Small intestine (tissue), 7 donors: ENCODE measurements at regions not wholly inside any gene's neighbourhood (a gene's known extent, or its start where the extent isn't known, plus 50 kb on each side); places are given as distances from the start of the nearest gene placed in this dataset.

Experiments used
- DNase-seq, 2 donors: peaks; one replicate each; pipeline versions ENCODE4 v3.0.0 to v3.0.0-alpha.2; 2013
- FAIRE-seq: peaks from 2 replicates; lab custom pipeline; 2012; peaks lifted over from hg19 to GRCh38; lab: Jason Lieb, UNC
- H3K27ac ChIP-seq, 3 donors: one replicate each; pipeline ENCODE4 v1.5.1; 2013; ENCODE audit warnings: low read length in 2 of 3, mild to moderate bottlenecking in 2 of 3, control low read depth in 1 of 3, inconsistent platforms in 1 of 3, low read depth in 1 of 3, moderate library complexity in 1 of 3
- H3K27me3 ChIP-seq, 3 donors: one replicate each; pipeline ENCODE4 v1.6.1; 2013; ENCODE audit warnings: low read length in 3 of 3, inconsistent platforms in 1 of 3; ENCODE audit not compliant: control insufficient read depth in 3 of 3, insufficient read depth in 3 of 3
- H3K36me3 ChIP-seq, 3 donors: one replicate each; pipeline ENCODE4 v1.6.1; 2013; ENCODE audit warnings: low read length in 3 of 3, inconsistent platforms in 1 of 3, low read depth in 1 of 3, mild to moderate bottlenecking in 1 of 3, moderate library complexity in 1 of 3; ENCODE audit not compliant: control insufficient read depth in 3 of 3, insufficient read depth in 2 of 3
- H3K4me1 ChIP-seq, 3 donors: one replicate each; pipeline ENCODE4 v1.6.1; 2013; ENCODE audit warnings: low read length in 2 of 3, inconsistent platforms in 1 of 3, low read depth in 1 of 3, mild to moderate bottlenecking in 1 of 3, moderate library complexity in 1 of 3; ENCODE audit not compliant: control insufficient read depth in 3 of 3, insufficient read depth in 2 of 3
- H3K4me3 ChIP-seq, 3 donors: one replicate each; pipeline ENCODE4 v1.5.1; 2013; ENCODE audit warnings: low read length in 3 of 3, control low read depth in 1 of 3, inconsistent platforms in 1 of 3, low read depth in 1 of 3, mild to moderate bottlenecking in 1 of 3, moderate library complexity in 1 of 3
- H3K9me3 ChIP-seq, 2 donors: one replicate each; pipeline ENCODE4 v1.6.1; 2013; ENCODE audit warnings: low read depth in 1 of 2, low read length in 1 of 2; ENCODE audit not compliant: control insufficient read depth in 2 of 2, insufficient read depth in 1 of 2
- WGBS, 3 donors: extraction: QIAGEN DNeasy Blood & Tissue Kit; methylation state at CpG; one replicate each; pipeline ENCODE4 v1.1.7; 2013; 5-methylcytosine and 5-hydroxymethylcytosine counted together
- donor health status: healthy with polysubstance abuse.
- donor health status: control.
- donor health status: control.
- donor health status: Bipolar disorder and iron deficiency.
- donor health status: healthy.

DNA sequence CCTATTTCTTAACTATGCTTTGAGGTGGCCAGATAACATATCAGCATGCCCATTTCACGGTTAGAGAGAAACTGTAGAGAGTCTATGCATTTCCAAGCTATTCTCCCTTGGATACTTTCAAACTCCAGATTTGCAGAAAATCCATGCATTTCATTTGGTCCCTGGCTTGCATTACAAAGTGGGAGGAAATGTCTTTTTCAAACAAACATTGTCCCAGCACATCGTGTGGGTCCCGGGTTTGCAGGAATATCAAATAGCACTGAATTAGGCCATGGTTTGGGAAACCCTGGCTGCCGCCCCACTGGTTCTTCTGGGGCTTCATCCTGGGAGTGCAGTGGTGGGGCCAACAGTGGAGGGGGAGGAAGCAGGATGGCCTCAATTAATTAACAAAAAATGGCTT, 171.9 kb downstream of the IRX5 start:
- Histone ChIP-seq H3K4me1 (no peaks in the 10 kb centered on the region), H3K36me3 (no peaks in the 10 kb centered on the region), H3K4me3 (no peak overlapping the region), H3K27ac (no peak overlapping the region), H3K27me3 (peaks cover 0 to 2% (median 0%) of the 10 kb centered on the region in 3 donors), H3K9me3 (peaks cover 0 to 3% of the 10 kb centered on the region in 2 donors)
- 62 to 91% (median 82%) methylated on average over 4 of the region's 4 CpGs for WGBS, 3 donors
- no peak for FAIRE-seq
- no peak for DNase-seq

GRCh38 chr16:55107851-55108250, 177.2 kb downstream of the IRX5 start:
- H3K4me1 ChIP-seq: peaks cover 0 to 2% (median 0%) of the 10 kb centered on the region in 3 donors
- FAIRE-seq: no peak
- peaks cover 0 to 2% (median 0%) of the 10 kb centered on the region in 3 donors for H3K27me3 ChIP-seq
- WGBS, 3 donors: 33 to 68% (median 51%) methylated on average over 3 of the region's 3 CpGs
- no peak overlapping the region for H3K4me3 ChIP-seq
- peak; percentile 23 to 49 for DNase-seq
- no peaks in the 10 kb centered on the region for H3K36me3 ChIP-seq
- no peaks in the 10 kb centered on the region for H3K9me3 ChIP-seq
- no peak overlapping the region for H3K27ac ChIP-seq

DNA sequence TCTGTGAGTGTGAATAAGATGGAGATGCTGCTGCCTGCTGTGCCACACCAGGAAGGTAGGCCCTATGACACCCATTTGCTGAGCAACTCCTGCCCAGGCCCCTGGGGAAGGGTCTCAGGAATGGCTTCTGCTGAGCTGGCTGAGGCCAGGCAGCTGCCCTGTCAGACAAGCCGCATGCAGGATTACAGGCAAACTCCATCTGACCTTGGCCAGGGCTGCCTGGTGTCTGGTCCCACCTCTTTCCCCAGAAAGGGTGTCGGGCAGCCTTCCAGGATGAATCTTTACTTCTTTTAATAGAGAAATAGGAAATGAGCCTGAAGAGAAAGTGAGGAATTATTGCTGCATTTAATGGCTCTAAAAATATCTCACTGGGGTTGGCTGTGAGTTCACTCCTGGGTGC, 182.5 kb downstream of the IRX5 start:
- DNase-seq: no peak
- 69 to 85% (median 85%) methylated on average over 2 of the region's 2 CpGs for WGBS, 3 donors
- no peak for FAIRE-seq
- H3K4me1 ChIP-seq: no peaks in the 10 kb centered on the region
- H3K27ac ChIP-seq: no peak overlapping the region
- no peaks in the 10 kb centered on the region for H3K36me3 ChIP-seq
- H3K27me3 ChIP-seq: no peaks in the 10 kb centered on the region
- H3K4me3 ChIP-seq: no peak overlapping the region
- H3K9me3 ChIP-seq: no peaks in the 10 kb centered on the region

DNA sequence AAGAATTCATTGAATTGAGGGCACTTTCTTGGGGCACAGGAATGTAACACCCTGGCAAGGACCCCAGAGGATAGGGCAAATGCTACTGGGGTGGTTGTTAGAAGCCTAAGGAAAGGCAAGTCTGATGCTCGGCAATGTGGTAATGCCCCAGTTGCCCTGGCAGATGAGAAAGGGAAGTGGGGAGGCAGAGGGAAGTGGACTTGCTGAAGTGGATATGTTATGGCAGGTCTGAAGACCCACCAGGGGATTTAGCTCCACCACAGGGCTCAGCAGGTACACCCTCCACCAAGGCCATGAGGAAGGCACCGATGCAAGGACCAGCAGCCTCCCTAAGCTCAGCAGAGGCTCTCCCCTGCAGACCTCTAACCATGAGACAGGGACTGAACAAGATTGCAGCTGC, 184.8 kb downstream of the IRX5 start:
- H3K36me3 ChIP-seq: no peaks in the 10 kb centered on the region
- FAIRE-seq (no peak), DNase-seq (no peak)
- no peaks in the 10 kb centered on the region for H3K4me1 ChIP-seq
- H3K27me3 ChIP-seq: no peaks in the 10 kb centered on the region
- 84 to 95% (median 94%) methylated on average over 2 of the region's 2 CpGs for WGBS, 3 donors
- no peaks in the 10 kb centered on the region for H3K9me3 ChIP-seq
- no peak overlapping the region for H3K27ac ChIP-seq
- H3K4me3 ChIP-seq: no peak overlapping the region

DNA sequence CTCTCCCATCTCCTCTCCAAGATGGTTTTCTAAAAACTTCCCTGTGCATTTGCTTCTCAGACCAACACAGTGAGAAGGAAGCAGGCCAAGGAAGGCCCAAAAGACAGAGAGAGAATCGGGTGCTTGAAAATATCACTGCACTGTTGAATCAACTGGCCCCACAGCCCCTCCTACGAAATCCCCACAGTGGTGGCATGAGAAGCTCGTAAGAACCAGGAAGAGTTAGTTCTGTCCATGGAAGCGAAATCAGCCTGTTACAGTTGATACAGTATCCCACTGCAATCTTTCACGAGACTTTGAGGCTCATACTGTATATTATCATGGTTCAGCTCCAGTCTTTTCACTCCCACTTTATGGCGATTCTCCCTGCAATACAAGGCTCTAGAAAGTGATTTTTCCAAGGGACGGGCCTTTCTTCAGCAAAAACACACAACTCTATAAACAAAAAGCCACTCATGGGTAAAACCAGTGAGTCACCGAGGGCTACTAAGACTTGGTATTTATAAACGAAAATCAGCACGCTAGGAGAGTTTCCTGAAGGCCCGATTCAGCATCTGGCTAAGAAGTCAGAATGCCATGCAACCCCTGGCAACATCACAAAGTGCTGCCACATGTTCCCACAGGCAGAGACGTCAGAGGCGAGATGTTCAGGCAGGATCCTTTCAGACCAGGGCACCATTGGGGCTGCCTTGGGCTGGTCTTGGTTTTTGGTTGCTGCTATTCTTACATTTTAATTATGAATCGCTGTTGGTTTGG, 185.7 kb downstream of the IRX5 start:
- no peak for DNase-seq
- H3K4me1 ChIP-seq: no peaks in the 10 kb centered on the region
- H3K27me3 ChIP-seq: no peaks in the 10 kb centered on the region
- no peaks in the 10 kb centered on the region for H3K36me3 ChIP-seq
- no peak overlapping the region for H3K27ac ChIP-seq
- no peaks in the 10 kb centered on the region for H3K9me3 ChIP-seq
- 74 to 85% (median 84%) methylated on average over 14 of the region's 14 CpGs for WGBS, 3 donors
- no peak for FAIRE-seq
- H3K4me3 ChIP-seq: no peak overlapping the region

- Histone ChIP-seq H3K27ac (no peak overlapping the region), H3K9me3 (peaks cover 0 to 5% of the 10 kb centered on the region in 2 donors), H3K36me3 (no peaks in the 10 kb centered on the region), H3K4me1 (no peaks in the 10 kb centered on the region), H3K27me3 (no peaks in the 10 kb centered on the region), H3K4me3 (no peak overlapping the region)
- no peak for FAIRE-seq
- WGBS, 3 donors: 84 to 95% (median 87%) methylated on average over 10 of the region's 10 CpGs
- no peak for DNase-seq
Observed at GRCh38 chr16:55118701-55119260, 188.1 kb downstream of the IRX5 start.

DNA sequence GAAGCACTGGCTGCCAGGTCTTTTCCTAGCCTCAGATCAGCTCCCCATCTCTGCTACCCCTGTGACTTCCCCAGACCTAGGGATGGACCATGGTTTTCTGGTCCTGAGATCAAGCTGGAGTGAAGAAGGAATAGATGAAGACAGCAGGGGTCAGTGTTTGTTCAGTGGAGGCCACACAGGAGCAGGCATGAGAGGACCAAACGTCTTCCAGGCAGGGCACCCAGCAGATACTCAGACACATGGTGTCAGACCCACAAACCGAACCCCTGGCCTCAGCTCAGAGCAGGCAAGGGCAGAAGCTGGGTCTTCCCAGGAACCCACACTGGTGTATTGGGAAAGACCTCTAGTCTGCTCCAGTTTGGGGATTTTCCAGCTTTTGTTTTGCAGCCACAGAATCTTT, 189.7 kb downstream of the IRX5 start:
- 35 to 61% (median 40%) methylated on average over 2 of the region's 2 CpGs for WGBS, 3 donors
- no peak overlapping the region for H3K27ac ChIP-seq
- FAIRE-seq: no peak
- peaks cover 0 to 2% (median 0%) of the 10 kb centered on the region in 3 donors for H3K27me3 ChIP-seq
- no peaks in the 10 kb centered on the region for H3K4me1 ChIP-seq
- no peaks in the 10 kb centered on the region for H3K36me3 ChIP-seq
- H3K9me3 ChIP-seq: peaks cover 0 to 5% of the 10 kb centered on the region in 2 donors
- DNase-seq: no peak
- H3K4me3 ChIP-seq: no peak overlapping the region

DNA sequence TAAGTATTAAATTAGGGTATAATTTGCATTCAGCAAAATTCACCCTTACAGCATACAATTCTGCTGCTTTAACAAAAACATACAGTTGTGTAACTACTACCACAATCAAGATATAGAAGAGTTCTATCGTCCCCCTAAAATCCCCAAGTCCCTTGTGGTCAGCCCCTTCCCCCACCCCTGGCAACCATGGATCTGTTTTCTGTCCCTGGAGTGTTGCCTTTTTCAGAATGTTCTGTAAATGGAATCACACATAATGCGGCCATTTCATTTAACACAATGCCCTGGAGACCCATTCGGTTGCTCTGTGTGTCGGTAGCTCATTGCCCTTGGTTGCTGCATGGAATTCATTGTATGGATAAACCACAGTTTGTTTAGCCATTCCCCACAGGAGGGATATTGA, 190.2 kb downstream of the IRX5 start:
- Histone ChIP-seq H3K27ac (no peak overlapping the region), H3K4me1 (no peaks in the 10 kb centered on the region), H3K9me3 (peaks cover 0 to 5% of the 10 kb centered on the region in 2 donors), H3K27me3 (peaks cover 0 to 2% (median 0%) of the 10 kb centered on the region in 3 donors), H3K36me3 (no peaks in the 10 kb centered on the region), H3K4me3 (no peak overlapping the region)
- no peak for DNase-seq
- no peak for FAIRE-seq
- WGBS, 3 donors: 73 to 93% (median 77%) methylated on average over 4 of the region's 4 CpGs
